ENCODE measurements at regions not wholly inside any gene's neighbourhood (a gene's known extent, or its start where the extent isn't known, plus 50 kb on each side); places are given as distances from the start of the nearest gene placed in this dataset.

DNA sequence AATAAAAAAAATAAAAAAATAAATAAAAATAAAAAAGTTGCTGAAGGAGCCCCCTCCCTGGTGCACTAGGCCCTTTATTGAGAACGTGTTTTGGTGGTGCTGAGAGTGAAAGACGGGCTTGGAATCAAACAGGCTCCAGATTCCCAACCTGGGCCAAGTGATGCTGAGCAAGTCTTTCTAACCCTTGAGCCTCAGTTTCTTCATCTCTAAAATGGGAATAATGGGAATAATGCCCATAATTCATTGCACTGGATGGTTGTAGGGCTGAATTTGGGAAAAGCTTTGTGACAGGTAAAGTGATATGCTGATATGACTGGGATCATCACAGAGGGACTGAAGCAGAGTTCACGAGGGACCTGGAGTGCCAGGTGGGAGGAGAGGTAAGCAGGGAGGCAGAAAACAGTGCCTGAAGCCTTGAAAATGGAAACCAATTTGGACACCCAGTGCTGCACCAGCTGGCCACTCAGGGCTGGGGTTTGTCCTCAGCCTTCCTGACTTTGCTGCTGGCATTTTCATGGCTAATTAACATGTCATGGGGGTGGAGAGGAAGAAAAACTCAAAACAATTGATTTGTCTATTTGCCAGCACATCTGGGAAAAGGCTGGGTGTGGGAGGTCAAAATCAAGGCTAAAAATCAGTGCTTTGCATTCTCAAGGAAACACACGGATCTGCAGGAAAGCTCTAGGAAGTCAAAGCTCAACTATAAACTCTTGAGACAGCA lies 241.3 kb downstream of the LOXHD1 start:
- H3K27me3 ChIP-seq (ENCODE audit: control insufficient read depth, insufficient read depth, low read length): no peaks in the 10 kb centered on the region
- TF ChIP-seq, protein P1, sequence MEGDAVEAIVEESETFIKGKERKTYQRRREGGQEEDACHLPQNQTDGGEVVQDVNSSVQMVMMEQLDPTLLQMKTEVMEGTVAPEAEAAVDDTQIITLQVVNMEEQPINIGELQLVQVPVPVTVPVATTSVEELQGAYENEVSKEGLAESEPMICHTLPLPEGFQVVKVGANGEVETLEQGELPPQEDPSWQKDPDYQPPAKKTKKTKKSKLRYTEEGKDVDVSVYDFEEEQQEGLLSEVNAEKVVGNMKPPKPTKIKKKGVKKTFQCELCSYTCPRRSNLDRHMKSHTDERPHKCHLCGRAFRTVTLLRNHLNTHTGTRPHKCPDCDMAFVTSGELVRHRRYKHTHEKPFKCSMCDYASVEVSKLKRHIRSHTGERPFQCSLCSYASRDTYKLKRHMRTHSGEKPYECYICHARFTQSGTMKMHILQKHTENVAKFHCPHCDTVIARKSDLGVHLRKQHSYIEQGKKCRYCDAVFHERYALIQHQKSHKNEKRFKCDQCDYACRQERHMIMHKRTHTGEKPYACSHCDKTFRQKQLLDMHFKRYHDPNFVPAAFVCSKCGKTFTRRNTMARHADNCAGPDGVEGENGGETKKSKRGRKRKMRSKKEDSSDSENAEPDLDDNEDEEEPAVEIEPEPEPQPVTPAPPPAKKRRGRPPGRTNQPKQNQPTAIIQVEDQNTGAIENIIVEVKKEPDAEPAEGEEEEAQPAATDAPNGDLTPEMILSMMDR (IDR thresholded peaks at IDR 0.05; ENCODE audit: insufficient read depth, low read length, severe bottlenecking): no peak

DNA sequence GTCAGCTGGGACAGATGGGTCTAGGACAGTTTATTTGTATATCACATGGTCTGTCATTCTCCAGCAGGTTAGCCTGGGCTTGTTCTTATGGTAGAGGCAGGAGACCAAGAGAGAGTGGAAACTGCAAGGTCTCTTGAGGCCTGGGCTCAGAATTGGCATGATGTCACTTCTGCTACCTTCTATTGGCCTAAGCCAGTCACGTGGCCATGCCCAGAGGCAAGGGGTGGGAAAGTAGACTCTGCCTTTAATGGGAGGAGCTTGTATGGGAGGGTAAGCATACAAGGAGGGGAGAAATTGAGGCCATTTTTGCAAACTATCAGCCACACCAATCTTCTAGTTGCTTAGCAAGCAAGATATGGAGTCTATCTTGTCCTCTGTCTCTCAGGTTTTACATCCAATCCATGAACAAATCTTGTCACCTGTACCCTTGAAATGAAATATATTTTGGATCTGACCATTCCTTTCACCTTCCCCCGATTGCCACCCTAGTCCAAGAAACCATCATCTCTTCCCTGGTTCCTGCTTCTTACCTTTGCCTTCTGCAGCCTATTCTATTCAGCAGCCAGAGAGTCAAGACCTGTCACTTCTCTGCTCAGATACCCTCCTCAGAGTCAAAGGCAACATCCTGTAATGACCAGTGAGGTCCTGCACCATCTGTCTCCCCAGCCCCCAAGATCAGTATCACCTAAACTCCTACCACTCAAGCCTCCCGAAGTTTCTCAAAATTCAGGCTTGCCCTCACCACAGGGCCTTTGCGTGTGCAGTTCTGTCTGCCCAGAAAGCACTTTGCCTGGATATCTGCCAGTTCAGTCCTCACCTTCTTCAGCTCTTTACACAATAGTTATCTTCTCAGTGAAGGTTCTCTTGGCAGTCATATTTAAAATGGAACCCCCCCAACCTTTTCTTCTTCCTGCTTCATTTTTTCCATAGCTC lies 240.0 kb downstream of the LOXHD1 start:
- TF ChIP-seq, protein P1 (IDR thresholded peaks at IDR 0.05; ENCODE audit: insufficient read depth, low read length, severe bottlenecking): no peak

More for the DNA sequence above, 241.3 kb downstream of the LOXHD1 start:
- no peaks in the 10 kb centered on the region for H3K36me3 ChIP-seq (ENCODE audit: control insufficient read depth, insufficient read depth, low read length)
- no peak overlapping the region for H3K4me3 ChIP-seq (ENCODE audit: low read depth, low read length)
- DNase-seq (ENCODE audit: low read depth) (no peak), FAIRE-seq (peak; percentile 23)

DNA sequence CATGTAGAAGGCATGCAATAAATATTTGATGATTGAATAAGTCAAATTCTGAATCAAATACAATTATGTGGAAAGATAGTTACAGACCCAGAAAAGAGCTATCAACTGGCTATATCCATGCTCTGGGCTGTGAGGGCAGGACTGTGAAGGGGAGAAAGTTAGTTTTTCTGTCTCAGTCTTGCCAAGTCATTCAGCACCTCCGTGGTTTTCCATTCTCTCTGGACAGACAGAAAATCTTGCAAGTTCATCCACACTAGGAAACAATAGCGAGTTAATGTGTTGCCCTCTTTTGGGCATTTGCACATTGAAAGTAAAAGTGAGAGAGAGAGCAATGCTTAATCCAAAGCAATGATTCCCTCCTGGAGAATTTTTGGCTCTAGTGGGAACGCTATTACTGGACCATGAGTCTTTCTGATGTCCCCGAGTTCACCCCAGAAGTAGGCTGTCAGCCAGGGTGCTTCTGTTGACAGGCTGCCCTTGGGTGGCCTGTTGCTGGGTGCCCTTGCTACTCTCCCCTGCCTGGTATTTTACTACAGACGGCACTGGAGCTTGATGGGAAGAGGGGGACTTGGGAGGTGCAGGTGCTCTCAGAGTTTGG lies 238.3 kb downstream of the LOXHD1 start:
- FAIRE-seq (peak; percentile 55), DNase-seq (ENCODE audit: low read depth) (no peak)
- TF ChIP-seq, protein P1 (IDR thresholded peaks at IDR 0.05; ENCODE audit: insufficient read depth, low read length, severe bottlenecking): no peak

More for the DNA sequence above, 240.0 kb downstream of the LOXHD1 start:
- DNase-seq (ENCODE audit: low read depth) (no peak), FAIRE-seq (peak; percentile 55)
- Histone ChIP-seq H3K27me3 (ENCODE audit: control insufficient read depth, insufficient read depth, low read length) (no peaks in the 10 kb centered on the region), H3K36me3 (ENCODE audit: control insufficient read depth, insufficient read depth, low read length) (no peaks in the 10 kb centered on the region), H3K4me3 (ENCODE audit: low read depth, low read length) (no peak overlapping the region)

DNA sequence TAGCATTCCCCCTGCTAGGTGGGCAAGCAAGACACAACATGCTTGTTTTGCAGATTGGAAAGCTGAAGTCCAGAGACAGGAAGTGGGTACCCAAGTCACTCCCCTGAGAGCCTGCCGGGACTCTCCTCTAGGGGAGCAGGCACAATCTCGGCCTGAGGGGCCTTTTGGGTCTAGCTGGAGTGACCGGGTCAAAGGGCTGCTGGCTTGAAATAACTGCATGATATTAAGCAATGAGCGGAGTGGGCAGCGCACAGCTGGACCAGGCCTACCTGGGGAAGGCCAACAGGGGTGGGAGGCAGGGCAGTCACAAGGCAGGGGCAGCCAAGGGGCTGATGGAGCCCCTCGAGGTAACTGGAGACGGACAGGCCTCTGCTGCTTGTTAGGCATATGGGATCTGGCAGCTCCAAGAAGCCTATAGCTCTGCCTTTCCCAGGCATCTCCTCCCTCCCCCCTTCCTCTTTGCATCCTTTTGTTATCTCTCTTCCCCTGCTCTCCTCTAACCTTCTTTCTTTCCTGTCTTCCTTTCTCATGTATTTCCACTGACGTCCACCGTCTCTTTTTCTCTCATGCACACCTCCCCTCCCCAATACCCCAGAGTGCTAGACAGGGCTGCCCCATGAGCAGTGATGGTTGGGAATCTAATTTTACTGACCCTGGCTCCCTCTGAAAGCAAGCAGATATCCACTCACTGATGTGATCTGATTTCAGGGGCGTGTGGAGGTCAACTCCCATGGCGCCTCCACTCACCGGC lies 237.5 kb downstream of the LOXHD1 start:
- TF ChIP-seq, protein P1 (IDR thresholded peaks at IDR 0.05; ENCODE audit: insufficient read depth, low read length, severe bottlenecking): no peak
- peak; percentile 50 for FAIRE-seq
- no peaks in the 10 kb centered on the region for H3K36me3 ChIP-seq (ENCODE audit: control insufficient read depth, insufficient read depth, low read length)
- no peaks in the 10 kb centered on the region for H3K27me3 ChIP-seq (ENCODE audit: control insufficient read depth, insufficient read depth, low read length)
- no peak overlapping the region for H3K4me3 ChIP-seq (ENCODE audit: low read depth, low read length)
- DNase-seq (ENCODE audit: low read depth): no peak

More for the DNA sequence above, 238.3 kb downstream of the LOXHD1 start:
- Histone ChIP-seq H3K4me3 (ENCODE audit: low read depth, low read length) (no peak overlapping the region), H3K27me3 (ENCODE audit: control insufficient read depth, insufficient read depth, low read length) (no peaks in the 10 kb centered on the region), H3K36me3 (ENCODE audit: control insufficient read depth, insufficient read depth, low read length) (no peaks in the 10 kb centered on the region)

DNA sequence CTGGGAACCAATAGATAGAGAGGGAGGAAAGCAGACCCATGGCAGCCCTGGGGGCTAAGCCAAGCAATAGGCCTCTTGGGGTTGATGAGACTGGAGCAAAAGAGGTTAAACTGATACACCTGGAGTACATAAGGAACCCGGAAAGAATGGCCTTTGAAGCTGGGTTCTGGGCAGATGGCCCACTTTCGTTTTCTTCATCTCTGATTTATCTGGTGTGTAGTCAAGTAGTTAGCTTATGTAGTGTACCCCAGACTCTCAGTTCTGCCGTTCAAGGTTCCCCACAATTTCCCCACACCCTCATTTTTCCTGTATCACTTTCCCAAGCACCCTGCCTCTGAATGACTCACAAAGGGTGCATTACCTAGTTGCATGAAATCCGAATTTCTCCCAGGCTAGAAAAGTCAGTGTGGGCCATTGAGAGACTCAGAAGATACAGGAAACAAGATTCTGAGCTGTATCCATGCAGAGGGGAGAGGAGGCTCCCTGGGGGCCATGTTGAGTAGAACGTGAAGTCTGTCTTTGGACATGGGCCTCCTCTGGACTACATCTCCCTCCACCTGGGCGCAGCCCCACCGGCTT lies 235.0 kb downstream of the LOXHD1 start:
- H3K27me3 ChIP-seq (ENCODE audit: control insufficient read depth, insufficient read depth, low read length): no peaks in the 10 kb centered on the region
- TF ChIP-seq, protein P1 (IDR thresholded peaks at IDR 0.05; ENCODE audit: insufficient read depth, low read length, severe bottlenecking): no peak
- no peaks in the 10 kb centered on the region for H3K36me3 ChIP-seq (ENCODE audit: control insufficient read depth, insufficient read depth, low read length)
- no peak overlapping the region for H3K4me3 ChIP-seq (ENCODE audit: low read depth, low read length)
- DNase-seq (ENCODE audit: low read depth): no peak
- no peak for FAIRE-seq
